GM10266 (cell line): ENCODE measurements at regions not wholly inside any gene's neighbourhood (a gene's known extent, or its start where the extent isn't known, plus 50 kb on each side); places are given as distances from the start of the nearest gene placed in this dataset.

Experiments
- DNase-seq: peaks from one replicate; pipeline ENCODE4 v3.0.0; 2012; ENCODE audit errors: extremely low spot score
- TF ChIP-seq, protein P1 (sequence below): IDR thresholded peaks from 2 replicates; pipeline ENCODE4 v1.5.1; 2012; ENCODE audit warnings: mild to moderate bottlenecking, low read depth; ENCODE audit not compliant: control insufficient read depth, insufficient read depth; ENCODE audit errors: missing control alignments

DNA sequence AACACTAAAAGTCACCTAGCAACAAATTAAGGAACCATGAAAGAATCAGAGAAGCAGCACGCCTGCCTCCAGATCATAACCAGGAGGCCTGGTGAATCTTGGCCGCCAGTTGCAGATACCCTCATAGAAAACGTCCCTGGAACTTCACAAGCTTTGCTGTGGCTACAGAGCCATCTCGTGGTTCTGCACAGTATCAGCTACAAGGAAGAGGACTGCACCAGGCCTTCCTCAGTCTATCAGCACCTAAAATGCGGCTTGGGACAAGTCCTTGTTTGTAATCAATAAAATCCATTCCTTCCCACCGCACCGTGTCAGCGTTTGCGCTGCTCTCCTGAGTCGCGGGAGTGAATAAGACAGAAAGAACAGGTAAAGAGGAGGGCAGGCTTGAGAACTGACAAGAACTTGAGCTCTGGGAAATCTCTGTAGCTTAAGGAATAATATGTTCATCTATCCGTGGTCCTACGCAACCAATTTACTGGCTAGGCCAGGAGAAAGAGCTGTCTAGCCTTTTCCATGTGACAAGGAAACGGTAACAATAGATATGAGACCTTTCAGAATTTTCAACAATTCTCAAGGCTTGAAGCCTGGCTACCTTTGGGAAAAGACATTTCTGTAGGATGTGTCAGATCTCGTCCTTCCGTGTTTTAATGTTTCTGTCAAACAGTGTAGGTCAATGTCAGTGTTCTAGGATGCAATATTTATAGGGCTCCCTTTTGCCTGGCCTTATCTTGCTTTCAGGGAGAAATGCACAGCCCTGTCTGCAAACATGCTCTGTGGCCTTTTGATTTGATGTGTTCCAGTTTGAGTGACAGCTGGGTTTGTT, 128.5 kb upstream of the RAB12 start:
- no peak for DNase-seq
- TF ChIP-seq, protein P1, sequence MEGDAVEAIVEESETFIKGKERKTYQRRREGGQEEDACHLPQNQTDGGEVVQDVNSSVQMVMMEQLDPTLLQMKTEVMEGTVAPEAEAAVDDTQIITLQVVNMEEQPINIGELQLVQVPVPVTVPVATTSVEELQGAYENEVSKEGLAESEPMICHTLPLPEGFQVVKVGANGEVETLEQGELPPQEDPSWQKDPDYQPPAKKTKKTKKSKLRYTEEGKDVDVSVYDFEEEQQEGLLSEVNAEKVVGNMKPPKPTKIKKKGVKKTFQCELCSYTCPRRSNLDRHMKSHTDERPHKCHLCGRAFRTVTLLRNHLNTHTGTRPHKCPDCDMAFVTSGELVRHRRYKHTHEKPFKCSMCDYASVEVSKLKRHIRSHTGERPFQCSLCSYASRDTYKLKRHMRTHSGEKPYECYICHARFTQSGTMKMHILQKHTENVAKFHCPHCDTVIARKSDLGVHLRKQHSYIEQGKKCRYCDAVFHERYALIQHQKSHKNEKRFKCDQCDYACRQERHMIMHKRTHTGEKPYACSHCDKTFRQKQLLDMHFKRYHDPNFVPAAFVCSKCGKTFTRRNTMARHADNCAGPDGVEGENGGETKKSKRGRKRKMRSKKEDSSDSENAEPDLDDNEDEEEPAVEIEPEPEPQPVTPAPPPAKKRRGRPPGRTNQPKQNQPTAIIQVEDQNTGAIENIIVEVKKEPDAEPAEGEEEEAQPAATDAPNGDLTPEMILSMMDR: peak; percentile 17

DNA sequence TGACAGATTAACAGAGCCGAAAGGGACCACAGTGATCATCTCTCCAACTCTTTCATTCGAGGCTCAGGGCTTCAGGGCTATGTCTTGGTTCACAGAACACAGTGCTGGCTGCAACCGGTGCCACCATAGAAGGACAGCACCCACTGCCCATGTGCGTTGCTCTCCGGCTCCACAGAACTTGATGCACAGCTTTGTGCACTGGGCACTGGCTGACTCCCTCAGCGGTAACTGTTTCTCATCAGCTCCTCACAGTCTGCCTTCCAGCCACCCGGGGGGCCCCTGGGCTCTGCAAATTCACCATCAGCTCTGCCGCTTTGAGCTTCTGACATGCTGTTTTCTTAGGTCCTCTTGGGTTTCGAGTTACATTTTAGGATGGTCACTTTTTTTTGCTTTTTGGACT, 124.3 kb upstream of the RAB12 start:
- TF ChIP-seq, protein P1: no peak
- DNase-seq: no peak

DNA sequence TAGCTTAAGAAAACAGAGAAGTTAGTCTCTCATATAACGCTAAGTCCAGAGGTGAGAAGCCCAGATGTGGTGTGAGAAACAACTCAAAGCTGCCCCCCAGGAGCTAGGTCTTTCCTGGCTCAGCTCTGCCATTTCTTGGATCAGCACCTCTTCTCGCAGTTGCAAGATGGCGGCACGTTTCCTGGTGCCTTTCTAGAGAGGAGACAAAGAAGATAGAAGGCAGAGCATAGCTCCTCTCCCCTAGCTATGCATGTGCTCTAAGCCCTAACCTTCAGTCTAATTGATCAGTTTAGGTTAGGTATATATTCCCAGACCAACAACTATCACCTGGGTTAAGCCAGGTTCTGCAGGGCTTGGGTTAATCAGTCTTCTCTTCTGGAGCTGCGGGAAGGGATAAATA, 119.5 kb upstream of the RAB12 start:
- DNase-seq: no peak
- TF ChIP-seq, protein P1: no peak

DNA sequence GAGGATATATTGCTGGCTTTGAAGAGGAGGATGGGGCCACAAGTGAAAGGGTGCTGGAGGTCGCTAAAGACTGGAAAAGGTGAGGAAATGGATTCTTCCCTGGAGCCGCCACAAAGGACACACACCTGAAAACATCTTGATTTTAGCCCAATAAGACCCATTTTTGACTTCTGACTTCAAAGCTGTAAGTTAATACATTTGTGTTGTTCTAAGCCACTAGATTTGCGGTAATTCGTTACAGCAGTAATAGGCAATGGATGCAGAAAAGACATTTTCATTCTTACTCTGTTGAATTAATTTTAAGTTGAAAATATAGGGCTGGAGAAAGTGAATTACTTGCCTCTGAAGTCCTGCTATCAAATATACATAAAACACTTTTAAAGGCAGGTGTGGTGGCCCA, 117.7 kb upstream of the RAB12 start:
- no peak for DNase-seq
- TF ChIP-seq, protein P1: no peak

DNA sequence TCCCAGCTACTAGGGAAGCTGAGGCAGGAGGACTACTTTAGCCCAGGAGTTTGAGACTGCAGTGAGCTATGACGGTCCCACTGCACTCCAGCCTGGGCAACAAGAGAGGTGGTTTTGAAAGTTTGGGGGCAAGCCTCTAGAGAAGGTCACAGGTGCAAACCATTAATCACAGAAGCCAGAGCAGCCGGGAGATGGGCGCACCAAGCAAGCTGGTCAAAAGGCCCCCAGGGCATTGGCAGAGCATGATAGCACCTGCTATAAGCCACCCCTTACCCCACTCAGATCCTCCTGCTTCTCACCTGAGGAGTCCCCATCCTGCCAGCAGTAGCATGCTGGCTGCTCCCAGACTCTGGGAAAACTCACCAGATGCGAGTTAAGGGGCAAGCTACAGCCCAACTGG, 116.1 kb upstream of the RAB12 start:
- DNase-seq: no peak
- TF ChIP-seq, protein P1: no peak

DNA sequence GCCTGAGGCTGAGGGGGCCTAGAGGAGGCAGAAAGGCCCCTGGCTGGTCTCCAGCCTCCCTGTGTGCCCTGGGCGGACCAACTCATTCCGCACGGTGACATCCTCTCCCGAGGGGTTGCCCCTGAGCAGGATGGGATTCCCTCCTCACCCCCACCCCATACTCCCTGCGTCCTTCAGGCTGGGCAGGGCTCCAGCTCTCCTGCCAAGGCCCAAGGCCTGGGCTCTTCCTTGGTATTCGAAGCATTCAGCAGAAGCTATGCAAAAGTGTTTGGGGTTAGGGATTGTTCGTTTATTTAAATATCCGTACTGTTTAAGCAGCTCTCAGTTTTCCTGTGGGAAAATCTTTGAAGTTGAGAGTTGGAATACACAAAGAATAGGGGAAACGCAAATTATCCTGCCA, 113.1 kb upstream of the RAB12 start:
- TF ChIP-seq, protein P1: no peak

DNA sequence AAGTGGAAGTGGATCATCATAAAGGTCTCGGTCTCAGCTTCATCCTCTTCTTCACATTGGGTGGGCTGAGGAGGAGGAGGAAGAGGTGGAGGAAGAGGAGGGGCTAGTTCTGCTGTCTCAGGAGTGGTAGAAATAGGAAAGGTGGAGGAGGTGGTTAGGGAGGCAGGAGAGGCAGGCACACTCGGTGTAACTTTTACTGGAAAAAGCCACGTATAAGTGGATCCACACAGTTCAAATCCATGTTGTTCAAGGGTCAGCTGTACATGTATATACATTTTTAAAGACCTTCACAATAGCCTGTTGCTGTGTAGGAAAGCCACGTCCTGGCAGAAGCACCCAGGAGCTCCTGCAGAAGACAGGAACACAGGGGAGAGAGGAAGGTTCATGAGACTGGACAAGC, 110.3 kb upstream of the RAB12 start:
- TF ChIP-seq, protein P1: no peak
- no peak for DNase-seq

More for the DNA sequence above, 113.1 kb upstream of the RAB12 start:
- no peak for DNase-seq
